ENCODE measurements at regions not wholly inside any gene's neighbourhood (a gene's known extent, or its start where the extent isn't known, plus 50 kb on each side); places are given as distances from the start of the nearest gene placed in this dataset.
"Not testable (repeated sequence)": the region's sequence is repeated elsewhere in the genome, so short reads cannot be mapped to it uniquely, and the experiment has no call there.

- peak; percentile 52 for DNase-seq
Observed at GRCh38 chr6:18595774-18596530, 208.8 kb downstream of the RNF144B start.

- DNase-seq: no peak
Observed at GRCh38 chr6:18596531-18596835, 209.3 kb downstream of the RNF144B start.

DNA sequence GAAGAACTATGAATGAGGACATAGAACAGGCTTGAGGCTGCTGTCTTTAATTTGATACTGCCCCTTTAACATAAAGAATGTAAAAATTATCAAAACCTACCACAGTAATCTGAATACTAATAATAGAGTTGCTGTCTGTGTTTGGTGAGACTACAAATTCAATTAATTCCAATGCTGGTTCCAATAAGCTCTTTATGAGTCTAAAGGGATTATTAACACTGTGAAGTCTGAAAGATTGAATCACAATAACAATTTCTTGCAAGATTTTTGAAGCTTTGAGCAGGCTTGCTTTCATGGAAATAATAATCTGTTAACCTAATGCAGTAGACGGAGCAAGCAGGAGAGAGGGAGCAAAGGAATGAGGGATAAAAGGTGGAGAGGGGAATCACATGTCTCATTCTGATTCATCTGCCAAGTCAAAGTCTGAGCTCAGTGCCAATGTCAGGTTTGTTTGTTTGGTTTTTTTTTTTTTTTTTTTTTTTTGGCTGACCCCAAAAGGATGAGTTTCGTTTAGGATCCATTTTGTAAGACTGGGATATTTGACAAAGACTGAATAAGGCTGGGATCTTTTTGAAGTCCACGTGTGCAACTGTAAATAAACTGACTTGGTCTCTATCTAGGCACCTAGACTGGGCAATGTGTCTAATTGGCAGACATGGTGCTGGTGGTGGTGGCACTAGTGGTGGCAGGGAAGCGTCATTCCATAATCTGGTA is 211.6 kb downstream of the RNF144B start:
- no peak for DNase-seq

DNA sequence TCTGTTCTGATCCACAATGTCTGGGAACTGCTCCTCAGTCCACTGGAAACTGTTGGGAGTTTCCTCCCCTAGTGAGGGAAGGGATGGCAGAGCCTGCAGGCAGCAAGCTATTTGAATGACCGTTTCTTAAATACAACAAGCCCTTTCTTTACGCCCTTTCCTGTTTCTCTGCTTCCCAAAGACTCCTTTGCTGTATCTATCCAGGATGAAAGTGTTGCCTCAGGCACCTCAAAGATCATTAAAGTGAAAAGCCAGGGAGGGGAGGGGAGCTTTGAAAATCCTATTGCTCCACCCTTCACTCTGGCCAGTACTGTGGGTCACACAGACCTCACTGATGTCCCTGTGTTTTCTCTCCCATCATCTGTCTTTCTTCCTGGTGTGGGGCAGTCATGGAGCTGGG is 213.1 kb downstream of the RNF144B start:
- DNase-seq: no peak

DNA sequence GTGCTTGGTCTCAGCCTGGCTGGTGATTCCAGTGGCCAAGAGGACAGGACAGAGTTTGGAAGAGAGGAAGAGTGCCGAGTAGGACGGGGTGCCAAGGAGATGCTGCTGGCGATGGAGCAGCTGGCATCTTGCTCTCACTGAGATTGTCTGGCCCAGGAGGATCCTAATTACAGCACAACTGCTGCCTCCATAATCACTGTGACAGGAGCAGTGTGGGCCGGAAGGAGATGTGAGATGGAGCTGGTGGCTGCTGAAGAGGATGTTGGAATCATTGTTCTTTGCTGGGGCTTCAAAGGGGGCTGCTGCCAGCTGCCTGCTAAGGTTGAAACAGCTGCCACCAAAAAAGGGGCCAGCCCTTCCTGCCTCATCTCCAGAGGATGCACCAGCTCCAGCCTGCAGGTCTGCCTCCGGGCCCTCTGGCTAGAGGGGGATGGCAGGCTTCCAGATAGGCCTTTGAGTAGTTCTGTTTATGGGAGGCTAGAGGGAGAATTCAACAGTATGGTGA is 214.4 kb downstream of the RNF144B start:
- DNase-seq: no peak

GRCh38 chr6:18602931-18603330 is 215.8 kb downstream of the RNF144B start:
- no peak for DNase-seq

- DNase-seq: no peak
Observed at GRCh38 chr6:18603361-18603760, 216.2 kb downstream of the RNF144B start.

DNA sequence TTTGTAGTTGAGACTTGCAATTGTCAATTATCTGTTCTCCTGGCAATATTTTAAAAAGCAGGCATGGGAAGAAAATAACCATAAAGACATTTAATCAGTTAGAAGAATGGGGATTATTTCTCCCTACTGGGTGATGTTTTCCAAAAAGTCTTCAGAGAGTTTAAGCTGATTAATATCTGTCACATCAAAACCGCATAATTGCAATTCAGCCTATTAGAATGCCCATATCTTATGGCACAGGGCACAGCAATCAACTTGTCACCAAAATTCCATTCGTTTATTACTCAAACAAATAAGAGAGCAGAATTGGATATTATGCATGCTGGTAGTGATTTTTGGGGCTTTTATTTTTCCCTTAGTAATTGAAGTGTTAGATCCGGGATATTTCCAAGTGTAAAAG is 218.7 kb downstream of the RNF144B start:
- DNase-seq: no peak

DNA sequence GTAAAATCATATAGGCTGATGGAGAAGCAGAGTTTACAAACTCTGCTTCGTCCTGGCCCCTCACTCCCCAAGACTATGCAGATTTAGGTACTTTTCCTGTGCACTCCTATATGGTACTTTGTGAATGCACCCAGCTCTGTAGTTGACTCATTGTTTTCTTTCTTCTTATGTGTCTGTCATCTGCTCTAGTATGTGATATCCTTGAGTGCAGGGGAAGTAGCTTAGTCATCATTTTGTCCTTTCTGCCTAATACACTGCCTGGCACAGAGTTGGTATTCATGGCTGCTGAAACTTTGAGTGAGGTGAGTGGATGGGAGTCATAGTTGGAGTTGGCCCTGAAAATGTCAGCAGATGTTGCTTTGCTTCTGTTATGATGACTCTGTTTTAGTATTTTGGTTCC is 222.6 kb downstream of the RNF144B start:
- DNase-seq: no peak

GRCh38 chr6:18613319-18613925 is 226.3 kb downstream of the RNF144B start:
- DNase-seq: no peak

GRCh38 chr6:18629571-18629970 is 242.4 kb downstream of the RNF144B start:
- DNase-seq: no peak

GRCh38 chr6:18632670-18633410 is 245.7 kb downstream of the RNF144B start:
- DNase-seq: no peak

- DNase-seq: no peak
Observed at GRCh38 chr6:18634912-18635311, 247.8 kb downstream of the RNF144B start.

DNA sequence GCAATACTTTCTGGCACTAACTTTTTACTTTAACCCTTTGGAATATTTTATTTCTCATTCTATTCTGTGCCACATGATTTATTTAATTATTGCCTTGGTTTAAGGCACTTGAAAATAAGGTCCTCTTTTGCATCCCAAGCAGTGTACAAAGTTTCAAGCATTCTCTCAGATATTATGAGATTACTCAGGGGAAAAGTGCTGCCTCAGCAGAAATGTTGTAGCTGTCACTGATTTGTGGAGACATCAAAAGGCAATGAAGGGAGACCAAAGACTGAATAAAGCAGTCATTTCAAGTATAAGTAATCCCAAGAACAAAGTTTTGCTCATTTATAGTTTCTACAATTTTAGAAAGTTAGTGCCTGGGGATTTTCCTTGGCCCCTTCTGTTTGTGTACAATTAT is 253.0 kb downstream of the RNF144B start:
- DNase-seq: no peak

GRCh38 chr6:18640754-18641153 is 253.6 kb downstream of the RNF144B start:
- no peak for DNase-seq

- DNase-seq: no peak
Observed at GRCh38 chr6:18654821-18655220, 267.7 kb downstream of the RNF144B start.

GRCh38 chr6:18656506-18656905 is 269.4 kb downstream of the RNF144B start:
- DNase-seq: no peak

GRCh38 chr6:18659994-18660393 is 272.8 kb downstream of the RNF144B start:
- DNase-seq: not testable (repeated sequence)

GRCh38 chr6:18663011-18663410 is 275.9 kb downstream of the RNF144B start:
- no peak for DNase-seq

- DNase-seq: no peak
Observed at GRCh38 chr6:18664401-18664800, 277.3 kb downstream of the RNF144B start.

DNA sequence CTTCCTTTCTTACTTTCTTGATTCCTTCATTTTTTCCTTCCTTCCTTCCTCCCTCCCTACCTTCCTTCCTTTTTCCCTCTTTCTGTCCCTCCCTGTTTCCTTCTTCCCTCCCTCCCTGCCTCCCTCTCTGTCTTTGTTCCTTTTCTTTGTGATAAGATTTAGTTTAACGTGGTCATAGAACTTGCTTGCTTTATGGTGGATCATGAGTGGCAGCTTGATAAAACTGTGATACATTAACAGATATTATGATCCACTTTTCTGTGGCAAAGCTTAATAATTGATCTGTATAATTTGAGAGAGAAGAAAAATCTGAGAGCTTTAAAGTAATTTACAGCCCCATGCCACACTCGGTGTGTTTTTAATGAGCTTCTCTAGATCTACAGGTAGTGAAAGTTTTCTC is 280.5 kb downstream of the RNF144B start:
- no peak for DNase-seq

GRCh38 chr6:18668994-18669393 is 281.8 kb downstream of the RNF144B start:
- no peak for DNase-seq

- DNase-seq: no peak
Observed at GRCh38 chr6:18672852-18673251, 285.7 kb downstream of the RNF144B start.
